DOHH2 (cell line): ENCODE measurements at regions not wholly inside any gene's neighbourhood (a gene's known extent, or its start where the extent isn't known, plus 50 kb on each side); places are given as distances from the start of the nearest gene placed in this dataset.

Source experiments
- EZH2phosphoT487 ChIP-seq: fragments of 200-600 bp; sonication (generic); IDR thresholded peaks from 2 replicates; pipeline ENCODE4 v1.6.1; 2017; ENCODE audit warnings: borderline replicate concordance, mild to moderate bottlenecking, antibody characterized with exemption, low read length, moderate library complexity, mixed read lengths
- TF ChIP-seq, protein P1 (sequence below): fragments of 200-600 bp; sonication (generic); IDR thresholded peaks from one replicate; pipeline ENCODE4 v1.5.1; 2014; ENCODE audit warnings: antibody characterized with exemption, mild to moderate bottlenecking, low read depth, low read length; ENCODE audit not compliant: poor library complexity, severe bottlenecking

DNA sequence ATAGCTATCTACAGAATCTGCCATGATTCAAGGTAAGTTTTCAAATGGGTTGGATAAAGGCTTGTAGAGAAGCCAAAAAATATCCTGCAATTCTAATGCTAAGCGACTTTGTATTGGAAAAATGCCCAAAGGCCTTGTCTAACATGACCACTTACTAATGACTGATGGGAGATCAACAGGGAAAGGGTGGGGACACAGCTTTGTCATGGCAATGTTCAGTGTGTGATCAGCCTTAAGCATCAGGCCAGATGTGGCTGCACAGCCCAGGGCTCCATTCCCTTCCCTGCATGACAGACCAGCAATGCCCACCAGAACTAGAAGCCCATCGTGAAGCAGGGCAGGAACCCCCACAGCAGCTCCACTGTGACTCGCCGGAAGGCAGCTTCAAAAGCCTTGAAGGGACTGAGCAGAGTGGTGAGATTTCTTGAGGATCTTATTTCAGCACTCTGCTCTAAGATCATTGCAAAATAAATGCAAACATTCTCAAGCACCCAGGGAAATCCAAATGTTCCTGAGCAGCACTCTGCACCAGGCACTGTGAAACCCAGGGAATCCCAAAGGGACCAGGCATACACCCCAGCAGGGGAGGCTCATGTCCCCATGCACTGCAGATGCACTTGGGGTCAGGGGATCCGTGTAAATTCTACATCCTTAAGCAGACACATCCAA is 517.9 kb upstream of the SMIM21 start:
- TF ChIP-seq, protein P1, sequence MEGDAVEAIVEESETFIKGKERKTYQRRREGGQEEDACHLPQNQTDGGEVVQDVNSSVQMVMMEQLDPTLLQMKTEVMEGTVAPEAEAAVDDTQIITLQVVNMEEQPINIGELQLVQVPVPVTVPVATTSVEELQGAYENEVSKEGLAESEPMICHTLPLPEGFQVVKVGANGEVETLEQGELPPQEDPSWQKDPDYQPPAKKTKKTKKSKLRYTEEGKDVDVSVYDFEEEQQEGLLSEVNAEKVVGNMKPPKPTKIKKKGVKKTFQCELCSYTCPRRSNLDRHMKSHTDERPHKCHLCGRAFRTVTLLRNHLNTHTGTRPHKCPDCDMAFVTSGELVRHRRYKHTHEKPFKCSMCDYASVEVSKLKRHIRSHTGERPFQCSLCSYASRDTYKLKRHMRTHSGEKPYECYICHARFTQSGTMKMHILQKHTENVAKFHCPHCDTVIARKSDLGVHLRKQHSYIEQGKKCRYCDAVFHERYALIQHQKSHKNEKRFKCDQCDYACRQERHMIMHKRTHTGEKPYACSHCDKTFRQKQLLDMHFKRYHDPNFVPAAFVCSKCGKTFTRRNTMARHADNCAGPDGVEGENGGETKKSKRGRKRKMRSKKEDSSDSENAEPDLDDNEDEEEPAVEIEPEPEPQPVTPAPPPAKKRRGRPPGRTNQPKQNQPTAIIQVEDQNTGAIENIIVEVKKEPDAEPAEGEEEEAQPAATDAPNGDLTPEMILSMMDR = no peak
- no peak for TF ChIP-seq EZH2phosphoT487
